ENCODE measurements at regions not wholly inside any gene's neighbourhood (a gene's known extent, or its start where the extent isn't known, plus 50 kb on each side); places are given as distances from the start of the nearest gene placed in this dataset.
"Not testable (repeated sequence)": the region's sequence is repeated elsewhere in the genome, so short reads cannot be mapped to it uniquely, and the experiment has no call there.

DNA sequence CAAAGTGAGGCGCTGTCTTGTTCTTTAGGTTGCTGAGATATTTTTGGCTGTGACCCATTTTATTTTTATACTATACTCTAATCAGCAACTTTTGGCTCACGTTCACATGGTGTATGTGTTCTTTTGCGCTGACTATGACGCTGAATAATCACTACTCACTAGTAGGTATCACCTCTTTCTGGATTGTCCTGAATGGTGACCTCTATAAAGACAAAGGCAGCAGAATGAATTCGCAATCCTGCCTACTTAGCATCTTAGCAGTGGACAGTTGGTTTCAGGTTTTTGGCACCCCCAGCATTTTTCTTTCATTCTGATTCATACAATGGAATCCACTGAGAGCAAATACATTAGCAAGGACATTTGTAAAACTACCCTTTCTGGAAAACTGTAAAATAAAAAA, 351.3 kb downstream of the JRKL start:
- H3K9me3 ChIP-seq (ENCODE audit: control insufficient read depth, insufficient read depth, low read length), result no peaks in the 10 kb centered on the region
- H3K79me2 ChIP-seq (ENCODE audit: control insufficient read depth, low read length), result no peaks in the 10 kb centered on the region
- no peak overlapping the region for H3K27ac ChIP-seq (ENCODE audit: low read depth, low read length)
- no peaks in the 10 kb centered on the region for H3K9me2 ChIP-seq (replicated peaks; ENCODE audit: control insufficient read depth, low read length)
- H4K20me1 ChIP-seq (ENCODE audit: control insufficient read depth, insufficient read depth, low read depth, low read length), result no peaks in the 10 kb centered on the region
- H3K36me3 ChIP-seq (ENCODE audit: control insufficient read depth, low read length), result no peaks in the 10 kb centered on the region
- H3K4me2 ChIP-seq (ENCODE audit: low read length), result no peak overlapping the region
- TF ChIP-seq EZH2phosphoT487 (IDR thresholded peaks at IDR 0.05; ENCODE audit: borderline replicate concordance, low read length), result no peak
- TF ChIP-seq, protein P1, sequence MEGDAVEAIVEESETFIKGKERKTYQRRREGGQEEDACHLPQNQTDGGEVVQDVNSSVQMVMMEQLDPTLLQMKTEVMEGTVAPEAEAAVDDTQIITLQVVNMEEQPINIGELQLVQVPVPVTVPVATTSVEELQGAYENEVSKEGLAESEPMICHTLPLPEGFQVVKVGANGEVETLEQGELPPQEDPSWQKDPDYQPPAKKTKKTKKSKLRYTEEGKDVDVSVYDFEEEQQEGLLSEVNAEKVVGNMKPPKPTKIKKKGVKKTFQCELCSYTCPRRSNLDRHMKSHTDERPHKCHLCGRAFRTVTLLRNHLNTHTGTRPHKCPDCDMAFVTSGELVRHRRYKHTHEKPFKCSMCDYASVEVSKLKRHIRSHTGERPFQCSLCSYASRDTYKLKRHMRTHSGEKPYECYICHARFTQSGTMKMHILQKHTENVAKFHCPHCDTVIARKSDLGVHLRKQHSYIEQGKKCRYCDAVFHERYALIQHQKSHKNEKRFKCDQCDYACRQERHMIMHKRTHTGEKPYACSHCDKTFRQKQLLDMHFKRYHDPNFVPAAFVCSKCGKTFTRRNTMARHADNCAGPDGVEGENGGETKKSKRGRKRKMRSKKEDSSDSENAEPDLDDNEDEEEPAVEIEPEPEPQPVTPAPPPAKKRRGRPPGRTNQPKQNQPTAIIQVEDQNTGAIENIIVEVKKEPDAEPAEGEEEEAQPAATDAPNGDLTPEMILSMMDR (IDR thresholded peaks at IDR 0.05; ENCODE audit: low read depth, low read length, poor library complexity, severe bottlenecking), result no peak
- H3F3A ChIP-seq (ENCODE audit: control insufficient read depth, insufficient read depth), result no peaks in the 10 kb centered on the region
- no peaks in the 10 kb centered on the region for H3K4me1 ChIP-seq (ENCODE audit: control insufficient read depth, low read length)
- H3K4me3 ChIP-seq (ENCODE audit: low read length), result no peak overlapping the region
- H3K27me3 ChIP-seq (ENCODE audit: control insufficient read depth, low read length), result no peaks in the 10 kb centered on the region

DNA sequence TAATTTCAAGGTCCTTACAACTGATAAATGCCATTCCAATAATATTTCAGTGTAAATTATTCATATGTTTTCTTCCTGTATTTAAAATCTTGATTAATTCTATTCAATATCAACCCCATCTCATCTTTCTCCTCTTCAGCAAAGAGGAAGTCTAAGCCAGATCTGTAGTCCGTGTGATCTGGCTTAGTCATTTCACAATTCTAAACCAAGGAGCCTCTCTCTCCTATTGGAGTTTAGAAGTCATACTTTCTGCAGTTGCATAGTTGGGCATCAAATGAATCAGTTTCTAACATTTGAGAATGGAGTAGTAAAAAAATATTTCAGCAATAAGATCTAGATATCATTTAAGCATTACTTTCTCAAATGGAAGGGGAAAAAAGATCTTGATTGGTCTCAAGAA, 354.9 kb downstream of the JRKL start:
- Histone ChIP-seq H3K79me2 (ENCODE audit: control insufficient read depth, low read length) (no peaks in the 10 kb centered on the region), H3K4me3 (ENCODE audit: low read length) (no peak overlapping the region), H3K9me3 (ENCODE audit: control insufficient read depth, insufficient read depth, low read length) (no peaks in the 10 kb centered on the region), H3K9me2 (replicated peaks; ENCODE audit: control insufficient read depth, low read length) (no peaks in the 10 kb centered on the region), H3K36me3 (ENCODE audit: control insufficient read depth, low read length) (no peaks in the 10 kb centered on the region), H3K27me3 (ENCODE audit: control insufficient read depth, low read length) (no peaks in the 10 kb centered on the region), H3K27ac (ENCODE audit: low read depth, low read length) (no peak overlapping the region), H3F3A (ENCODE audit: control insufficient read depth, insufficient read depth) (no peaks in the 10 kb centered on the region), H3K4me2 (ENCODE audit: low read length) (no peak overlapping the region), H3K4me1 (ENCODE audit: control insufficient read depth, low read length) (no peaks in the 10 kb centered on the region), H4K20me1 (ENCODE audit: control insufficient read depth, insufficient read depth, low read depth, low read length) (no peaks in the 10 kb centered on the region)
- TF ChIP-seq EZH2phosphoT487 (IDR thresholded peaks at IDR 0.05; ENCODE audit: borderline replicate concordance, low read length), result no peak

DNA sequence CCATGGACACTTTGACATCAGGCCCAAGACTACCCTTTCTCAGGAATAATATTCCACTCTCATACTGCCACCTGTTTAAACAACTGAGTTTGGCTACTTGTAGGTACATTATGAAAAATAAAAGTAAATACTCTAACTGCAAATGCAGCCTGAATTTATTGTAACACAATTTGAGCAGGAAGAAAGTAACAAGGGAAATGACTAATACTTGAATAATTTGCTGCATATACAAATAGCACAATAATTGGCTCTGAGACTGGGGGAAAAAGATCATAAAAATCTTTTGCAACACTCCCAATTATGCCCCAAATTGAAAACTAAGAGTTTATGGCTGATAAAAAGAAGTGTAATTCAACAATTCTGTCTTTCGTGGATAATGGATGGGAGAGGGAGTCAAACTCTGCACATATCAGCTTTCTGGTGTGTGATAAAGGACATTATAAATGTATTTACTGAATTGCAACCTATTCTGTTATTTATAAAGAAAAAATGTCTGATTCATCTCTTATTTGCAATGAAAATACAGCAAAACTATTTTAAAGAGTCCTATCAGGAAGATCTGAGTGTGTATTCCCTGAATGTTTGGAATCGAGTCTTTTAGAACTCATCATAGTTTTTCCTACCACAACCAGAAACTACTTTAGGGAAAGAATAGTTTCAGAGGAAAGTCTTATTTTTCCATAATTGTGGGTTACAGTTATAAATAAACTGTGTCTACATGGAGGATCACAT, 359.0 kb downstream of the JRKL start:
- Histone ChIP-seq H3K9me3 (ENCODE audit: control insufficient read depth, insufficient read depth, low read length) (no peaks in the 10 kb centered on the region), H3K79me2 (ENCODE audit: control insufficient read depth, low read length) (no peaks in the 10 kb centered on the region), H3F3A (ENCODE audit: control insufficient read depth, insufficient read depth) (no peaks in the 10 kb centered on the region), H3K27ac (ENCODE audit: low read depth, low read length) (no peak overlapping the region), H4K20me1 (ENCODE audit: control insufficient read depth, insufficient read depth, low read depth, low read length) (no peaks in the 10 kb centered on the region), H3K36me3 (ENCODE audit: control insufficient read depth, low read length) (no peaks in the 10 kb centered on the region), H3K4me2 (ENCODE audit: low read length) (no peak overlapping the region), H3K4me1 (ENCODE audit: control insufficient read depth, low read length) (no peaks in the 10 kb centered on the region), H3K4me3 (ENCODE audit: low read length) (no peak overlapping the region), H3K9me2 (replicated peaks; ENCODE audit: control insufficient read depth, low read length) (no peaks in the 10 kb centered on the region), H3K27me3 (ENCODE audit: control insufficient read depth, low read length) (no peaks in the 10 kb centered on the region)
- TF ChIP-seq, protein P1 (IDR thresholded peaks at IDR 0.05; ENCODE audit: low read depth, low read length, poor library complexity, severe bottlenecking), result no peak
- TF ChIP-seq EZH2phosphoT487 (IDR thresholded peaks at IDR 0.05; ENCODE audit: borderline replicate concordance, low read length), result no peak

DNA sequence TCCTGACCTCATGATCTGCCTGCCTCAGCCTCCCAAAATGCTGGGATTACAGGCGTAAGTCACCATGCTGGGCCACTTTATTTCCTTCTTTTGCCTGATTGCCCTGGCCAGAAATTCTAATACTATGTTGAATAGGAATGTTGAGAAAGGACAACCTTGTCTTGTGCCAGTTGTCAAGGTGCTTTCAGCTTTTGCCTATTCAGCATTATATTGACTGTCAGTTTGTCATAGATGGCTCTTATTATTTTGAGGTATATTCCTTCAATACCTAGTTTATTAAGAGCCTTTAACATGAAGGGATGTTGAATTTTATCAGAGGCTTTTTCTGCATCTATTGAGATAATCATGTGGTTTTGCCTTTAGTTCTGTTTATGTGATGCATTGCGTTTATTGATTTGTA, 362.0 kb downstream of the JRKL start:
- H3K27ac ChIP-seq (ENCODE audit: low read depth, low read length); H3F3A ChIP-seq (ENCODE audit: control insufficient read depth, insufficient read depth); H3K9me3 ChIP-seq (ENCODE audit: control insufficient read depth, insufficient read depth, low read length); H4K20me1 ChIP-seq (ENCODE audit: control insufficient read depth, insufficient read depth, low read depth, low read length); H3K9me2 ChIP-seq (replicated peaks; ENCODE audit: control insufficient read depth, low read length); H3K4me3 ChIP-seq (ENCODE audit: low read length); H3K79me2 ChIP-seq (ENCODE audit: control insufficient read depth, low read length); H3K36me3 ChIP-seq (ENCODE audit: control insufficient read depth, low read length); H3K4me2 ChIP-seq (ENCODE audit: low read length); H3K27me3 ChIP-seq (ENCODE audit: control insufficient read depth, low read length); H3K4me1 ChIP-seq (ENCODE audit: control insufficient read depth, low read length): not testable (repeated sequence)
